ENCODE measurements at regions not wholly inside any gene's neighbourhood (a gene's known extent, or its start where the extent isn't known, plus 50 kb on each side); places are given as distances from the start of the nearest gene placed in this dataset.

- DNase-seq (ENCODE audit: low read depth), result no peak
Observed at GRCh38 chr10:25661632-25662031, 272.4 kb upstream of the MYO3A start.

- DNase-seq (ENCODE audit: low read depth), result no peak
Observed at GRCh38 chr10:25666276-25666675, 267.8 kb upstream of the MYO3A start.

- DNase-seq (ENCODE audit: low read depth), result no peak
Observed at GRCh38 chr10:25675204-25675603, 258.8 kb upstream of the MYO3A start.

- DNase-seq (ENCODE audit: low read depth), result no peak
Observed at GRCh38 chr10:25675615-25676014, 258.4 kb upstream of the MYO3A start.

GRCh38 chr10:25678220-25678619 lies 255.8 kb upstream of the MYO3A start:
- DNase-seq (ENCODE audit: low read depth), result no peak

GRCh38 chr10:25678666-25679065 lies 255.4 kb upstream of the MYO3A start:
- DNase-seq (ENCODE audit: low read depth), result no peak

- DNase-seq (ENCODE audit: low read depth), result no peak
Observed at GRCh38 chr10:25682203-25682851, 251.7 kb upstream of the MYO3A start.

GRCh38 chr10:25683344-25683743 lies 250.7 kb upstream of the MYO3A start:
- no peak for DNase-seq (ENCODE audit: low read depth)

- DNase-seq (ENCODE audit: low read depth), result no peak
Observed at GRCh38 chr10:25687521-25687920, 246.5 kb upstream of the MYO3A start.

- DNase-seq (ENCODE audit: low read depth), result no peak
Observed at GRCh38 chr10:25689346-25690100, 244.5 kb upstream of the MYO3A start.

- DNase-seq (ENCODE audit: low read depth), result no peak
Observed at GRCh38 chr10:25692761-25693160, 241.3 kb upstream of the MYO3A start.

GRCh38 chr10:25694206-25694933 lies 239.7 kb upstream of the MYO3A start:
- DNase-seq (ENCODE audit: low read depth), result no peak

- DNase-seq (ENCODE audit: low read depth), result no peak
Observed at GRCh38 chr10:25694971-25695370, 239.1 kb upstream of the MYO3A start.

- no peak for DNase-seq (ENCODE audit: low read depth)
Observed at GRCh38 chr10:25695586-25695985, 238.4 kb upstream of the MYO3A start.

GRCh38 chr10:25696013-25696708 lies 237.9 kb upstream of the MYO3A start:
- DNase-seq (ENCODE audit: low read depth), result no peak

- no peak for DNase-seq (ENCODE audit: low read depth)
Observed at GRCh38 chr10:25697412-25697811, 236.6 kb upstream of the MYO3A start.

GRCh38 chr10:25698638-25699037 lies 235.4 kb upstream of the MYO3A start:
- DNase-seq (ENCODE audit: low read depth), result no peak

GRCh38 chr10:25699631-25700030 lies 234.4 kb upstream of the MYO3A start:
- no peak for DNase-seq (ENCODE audit: low read depth)

GRCh38 chr10:25701652-25702051 lies 232.4 kb upstream of the MYO3A start:
- no peak for DNase-seq (ENCODE audit: low read depth)

GRCh38 chr10:25704622-25705021 lies 229.4 kb upstream of the MYO3A start:
- no peak for DNase-seq (ENCODE audit: low read depth)

GRCh38 chr10:25707572-25707971 lies 226.5 kb upstream of the MYO3A start:
- DNase-seq (ENCODE audit: low read depth), result no peak

GRCh38 chr10:25707976-25708671 lies 225.9 kb upstream of the MYO3A start:
- DNase-seq (ENCODE audit: low read depth), result no peak

Measured in stimulated activated CD8-positive, alpha-beta memory T cell treated with anti-CD3 and anti-CD28 coated beads, Interleukin-15, amount 100 ng/mL, for 24 hours (primary cell).